ENCODE measurements at regions not wholly inside any gene's neighbourhood (a gene's known extent, or its start where the extent isn't known, plus 50 kb on each side); places are given as distances from the start of the nearest gene placed in this dataset.
"Not testable (repeated sequence)": the region's sequence is repeated elsewhere in the genome, so short reads cannot be mapped to it uniquely, and the experiment has no call there.

DNA sequence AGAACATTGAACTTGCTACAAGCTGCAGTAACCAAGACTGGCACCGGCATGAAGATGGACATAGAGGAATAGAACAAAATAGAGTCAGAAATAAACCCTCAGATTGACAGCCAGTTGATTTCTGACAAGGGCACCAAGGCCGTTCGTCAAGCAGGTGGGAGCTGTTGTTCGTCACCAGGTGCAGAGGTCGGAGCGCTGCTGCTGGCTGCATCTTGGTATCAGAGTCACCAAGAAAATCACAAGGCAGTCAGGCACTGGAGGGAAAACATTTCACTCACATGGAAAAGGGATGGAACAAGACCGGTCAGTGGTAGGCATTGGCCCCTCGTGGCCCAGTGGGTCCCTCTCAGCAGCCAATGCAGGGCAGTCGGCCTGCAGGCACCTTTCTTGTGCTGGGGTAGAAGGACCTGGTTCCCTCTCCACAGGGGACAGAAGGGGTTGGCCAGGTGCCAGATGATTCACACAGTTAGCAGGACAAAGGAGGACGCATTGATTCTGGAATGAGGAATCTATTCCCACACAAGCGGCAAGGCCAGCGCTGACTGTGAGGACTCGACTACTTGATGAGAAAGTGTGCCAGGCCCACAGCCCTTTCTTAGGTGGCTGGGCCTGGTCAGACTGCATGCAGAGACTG lies 115.8 kb upstream of the FGF3 start:
- DNase-seq: no peak

DNA sequence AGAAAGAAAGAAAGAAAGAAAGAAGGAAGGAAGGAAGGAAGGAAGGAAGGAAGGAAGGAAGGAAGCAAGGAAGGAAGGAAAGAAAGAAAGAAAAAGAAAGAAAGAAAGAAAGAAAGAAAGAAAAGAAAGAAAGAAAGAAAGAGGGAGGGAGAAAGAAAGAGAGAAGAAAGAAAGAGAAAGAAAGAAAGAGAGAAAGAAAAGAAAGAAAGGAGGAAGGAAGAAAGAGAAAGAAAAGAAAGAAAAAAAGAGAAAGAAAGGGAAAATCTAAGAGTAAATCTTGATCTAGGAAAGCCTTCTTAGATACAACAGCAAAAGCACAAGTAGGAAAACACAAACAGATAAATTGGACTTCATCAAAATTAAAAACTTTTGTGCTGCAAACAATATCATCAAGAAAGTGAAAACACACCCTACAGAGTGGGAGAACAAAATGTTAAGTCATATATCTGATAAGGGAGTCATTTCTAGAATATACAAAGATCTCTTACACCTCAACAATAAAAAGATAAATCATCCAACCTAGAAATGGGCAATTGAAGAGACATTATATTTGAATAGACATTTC lies 116.8 kb upstream of the FGF3 start:
- no peak for DNase-seq

DNA sequence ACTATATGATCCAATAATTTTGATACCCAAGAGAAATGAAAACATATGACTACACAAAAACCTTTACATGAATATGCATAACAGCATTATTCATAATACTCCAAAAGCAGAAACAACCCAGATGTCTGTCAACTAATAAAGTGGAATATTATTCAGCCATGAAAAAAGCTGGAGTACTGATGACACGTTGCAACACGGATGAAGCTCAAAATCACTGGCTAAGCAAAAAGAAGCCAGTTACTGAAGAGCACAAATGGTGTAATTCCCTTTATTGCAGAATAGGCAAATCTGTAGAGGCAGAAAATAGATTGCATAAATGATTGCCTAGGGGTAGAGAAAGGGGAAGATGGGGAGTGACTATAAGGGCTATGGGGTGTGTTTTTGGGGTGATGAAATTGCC lies 117.6 kb upstream of the FGF3 start:
- no peak for DNase-seq

DNA sequence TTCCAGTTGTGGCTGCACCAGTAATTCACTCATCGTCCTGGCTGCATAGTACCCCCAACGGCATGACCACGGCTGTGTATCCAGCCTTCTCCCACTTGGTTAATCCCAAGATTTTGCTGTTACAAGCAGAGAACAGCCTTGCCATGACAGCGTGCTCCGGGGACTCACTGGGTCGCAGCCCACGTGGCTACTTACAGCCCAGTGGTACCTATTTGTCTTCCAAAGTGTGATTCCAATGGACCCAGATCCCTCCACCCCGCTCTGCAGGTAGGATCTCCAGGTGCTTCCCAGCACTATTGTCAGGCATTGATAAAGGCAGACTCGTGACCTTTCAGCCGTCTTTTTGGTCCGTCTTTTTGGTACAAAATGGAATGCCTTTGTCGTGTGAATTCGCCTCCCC lies 119.0 kb upstream of the FGF3 start:
- no peak for DNase-seq

DNA sequence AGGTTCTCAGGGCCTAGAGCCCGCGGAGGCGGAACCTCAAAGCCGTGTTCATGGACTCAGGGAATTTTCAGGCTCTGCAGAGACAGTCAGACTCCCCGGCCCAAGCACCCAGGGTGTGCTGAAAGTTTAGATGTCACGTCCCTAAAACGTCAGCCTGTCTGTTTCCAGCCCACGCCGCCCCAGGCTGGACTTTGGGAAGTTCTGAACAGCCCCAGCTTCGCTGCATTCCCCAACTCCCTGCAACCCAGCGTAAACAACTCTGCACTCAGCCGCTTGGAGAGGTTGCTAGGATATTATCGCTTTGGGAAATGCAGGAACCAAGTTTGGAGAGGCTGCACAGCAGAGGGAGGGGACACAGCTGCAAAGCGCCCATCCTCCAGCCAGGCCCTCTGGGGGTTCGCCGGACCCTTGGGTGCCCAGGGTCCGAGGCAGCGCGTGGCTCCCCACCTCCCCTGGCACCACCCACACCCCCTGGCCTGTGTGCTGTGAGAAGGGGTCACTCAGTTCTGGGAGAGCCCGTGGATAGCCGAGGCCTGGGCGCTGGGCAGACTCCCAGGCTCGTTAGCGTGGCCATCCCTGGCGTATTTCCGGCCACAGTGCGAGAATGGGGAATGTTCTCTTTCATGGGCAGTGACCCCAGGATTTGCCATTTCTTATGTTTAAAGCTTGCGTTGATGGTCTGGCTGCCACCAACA lies 120.5 kb upstream of the FGF3 start:
- no peak for DNase-seq

DNA sequence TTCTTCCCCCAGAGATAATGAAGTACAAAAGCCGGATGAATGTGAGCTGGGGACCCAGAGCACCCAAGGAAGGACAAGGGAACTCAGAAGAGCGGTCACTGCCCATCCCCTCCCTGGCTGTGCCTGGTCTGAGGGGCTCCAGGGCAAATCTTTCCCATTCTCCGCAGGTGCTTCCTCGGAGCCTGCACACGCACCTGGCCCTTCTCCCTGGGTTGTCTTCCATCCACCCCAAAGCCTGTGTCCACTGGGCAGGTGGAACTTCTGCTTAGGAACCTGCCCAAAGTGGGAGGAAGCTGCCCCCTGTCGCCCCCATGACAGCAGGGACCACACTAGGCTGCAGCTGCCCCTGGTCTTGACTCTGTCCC lies 121.0 kb upstream of the FGF3 start:
- DNase-seq: no peak

DNA sequence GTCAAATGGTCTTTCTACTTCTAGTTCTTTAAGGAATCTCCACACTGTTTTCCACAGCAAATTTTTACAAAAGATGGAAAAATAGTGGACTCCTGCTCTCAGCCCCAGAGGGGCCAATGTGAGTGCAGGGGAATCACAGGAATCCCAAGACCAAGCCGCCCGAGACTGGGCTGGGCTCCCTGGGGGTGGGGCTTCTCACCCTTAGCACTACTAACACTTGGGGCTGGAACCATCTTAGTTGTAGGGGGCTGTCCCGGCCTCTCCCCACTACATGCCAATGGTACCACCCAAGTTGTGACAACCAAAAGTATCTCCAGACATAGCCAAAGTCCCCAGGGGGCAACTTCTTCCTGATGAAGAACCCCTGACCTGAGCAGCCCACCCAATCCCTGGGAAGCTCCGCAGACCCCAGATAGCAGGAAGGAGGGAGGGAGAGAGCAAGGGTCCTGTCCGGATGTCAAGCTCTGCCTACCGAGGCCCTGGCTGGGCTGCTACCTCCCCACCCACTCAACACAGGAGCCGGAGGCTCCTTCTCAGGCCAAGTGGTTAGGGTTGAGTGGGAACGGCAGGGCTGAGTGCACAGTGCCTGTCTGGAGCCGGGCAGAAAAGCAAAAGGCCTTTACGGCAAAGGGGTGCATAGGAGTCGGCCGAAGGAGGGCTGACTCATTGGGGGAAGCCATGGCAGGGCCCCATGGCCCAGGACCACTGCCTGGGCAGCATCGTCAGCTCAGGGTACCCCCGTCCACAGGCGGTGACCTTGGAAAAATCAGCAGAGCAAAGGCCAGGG lies 122.5 kb upstream of the FGF3 start:
- no peak for DNase-seq

DNA sequence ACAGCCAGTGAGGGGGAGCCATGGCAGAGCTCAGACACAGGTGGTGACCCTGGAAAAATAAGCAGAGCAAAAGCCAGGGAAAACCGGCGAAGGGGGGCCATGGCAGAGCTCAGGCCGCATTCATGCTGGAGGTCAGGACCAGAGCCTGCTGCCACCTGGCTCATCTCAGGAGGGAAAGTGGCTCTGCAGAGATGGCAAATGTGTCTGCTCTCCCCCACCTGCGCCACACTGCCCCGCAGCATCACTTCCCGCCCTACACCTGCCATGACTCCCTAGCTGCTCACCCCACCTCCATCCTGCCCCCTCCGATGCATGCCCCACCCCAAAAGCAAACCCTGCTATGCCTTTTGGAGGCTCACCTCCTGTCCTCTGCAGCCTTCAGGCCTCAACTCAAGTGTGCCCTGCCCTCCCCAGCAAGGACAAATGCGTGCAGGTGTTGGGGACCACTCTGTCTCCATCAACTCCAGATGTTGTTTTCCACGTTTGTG lies 123.2 kb upstream of the FGF3 start:
- DNase-seq: no peak

DNA sequence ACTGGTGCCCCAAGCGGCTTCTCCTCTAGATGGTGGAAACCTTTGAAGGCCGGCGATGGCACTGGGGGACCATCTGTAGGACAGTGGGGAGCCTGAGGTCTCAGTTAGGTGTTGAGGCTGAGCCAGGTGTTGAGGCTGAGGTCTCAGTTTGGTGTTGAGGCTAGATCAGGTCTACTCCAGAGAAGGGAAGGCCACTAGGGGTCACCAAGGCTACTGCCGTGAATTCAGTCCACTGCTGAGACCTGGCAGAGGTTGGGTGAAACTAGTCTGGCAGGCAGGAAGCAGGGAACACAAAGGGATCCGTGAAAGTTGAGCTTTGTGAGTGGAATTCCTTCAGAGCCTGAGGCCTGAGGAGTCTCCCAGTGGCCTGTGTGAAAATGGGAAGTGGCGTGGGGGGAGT lies 123.8 kb upstream of the FGF3 start:
- DNase-seq: no peak

DNA sequence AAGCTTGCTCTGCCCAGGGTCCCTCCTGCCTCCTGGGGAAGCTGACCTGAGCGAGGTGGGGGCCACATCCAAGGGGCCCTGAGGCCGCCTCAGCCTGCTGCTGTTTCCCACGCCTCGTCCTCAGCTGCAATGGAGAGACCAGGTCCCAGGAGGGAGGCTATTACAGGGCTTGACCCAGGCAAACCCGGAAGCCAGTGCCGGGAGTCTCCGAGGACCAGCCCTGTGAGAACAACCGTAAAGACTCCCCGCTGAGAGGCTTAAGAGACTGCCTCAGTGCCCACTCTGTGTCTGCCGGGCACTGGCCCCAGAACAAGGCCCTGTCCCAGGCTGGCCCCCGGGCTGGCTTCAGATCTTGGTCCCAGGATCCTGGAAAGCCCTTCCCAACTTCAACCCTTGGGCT lies 124.3 kb upstream of the FGF3 start:
- DNase-seq: no peak

DNA sequence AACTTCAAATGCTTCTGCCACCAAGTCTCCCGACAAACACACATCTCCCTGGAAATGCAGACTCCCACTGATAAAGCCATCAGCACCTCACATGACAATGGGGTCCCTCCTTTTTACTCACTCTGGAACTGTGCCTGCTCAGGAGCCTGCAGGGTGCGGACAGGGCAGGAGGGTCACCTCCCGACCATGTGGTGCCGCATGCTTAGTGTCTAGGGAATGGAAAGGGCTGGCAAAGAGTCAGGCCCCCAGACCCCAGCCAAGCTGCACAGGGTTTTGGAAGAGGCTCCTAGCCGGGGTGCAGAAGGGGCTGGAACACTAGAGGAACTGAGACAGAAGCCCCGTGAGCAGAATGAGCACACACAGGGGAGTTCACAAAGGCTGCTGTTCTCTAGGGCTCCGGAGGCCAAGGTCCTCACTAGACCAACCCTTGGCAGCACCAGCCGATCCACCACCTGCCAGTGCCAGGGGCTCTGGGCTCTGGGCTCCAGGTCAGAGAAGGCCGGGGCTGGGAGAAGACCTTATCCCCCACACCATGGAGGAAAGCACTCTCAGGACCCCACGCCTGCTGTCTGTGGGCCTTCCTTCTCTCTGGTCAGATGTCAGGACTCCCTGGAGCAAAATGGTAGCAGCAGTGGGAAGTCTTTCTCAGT lies 125.1 kb upstream of the FGF3 start:
- DNase-seq: no peak

DNA sequence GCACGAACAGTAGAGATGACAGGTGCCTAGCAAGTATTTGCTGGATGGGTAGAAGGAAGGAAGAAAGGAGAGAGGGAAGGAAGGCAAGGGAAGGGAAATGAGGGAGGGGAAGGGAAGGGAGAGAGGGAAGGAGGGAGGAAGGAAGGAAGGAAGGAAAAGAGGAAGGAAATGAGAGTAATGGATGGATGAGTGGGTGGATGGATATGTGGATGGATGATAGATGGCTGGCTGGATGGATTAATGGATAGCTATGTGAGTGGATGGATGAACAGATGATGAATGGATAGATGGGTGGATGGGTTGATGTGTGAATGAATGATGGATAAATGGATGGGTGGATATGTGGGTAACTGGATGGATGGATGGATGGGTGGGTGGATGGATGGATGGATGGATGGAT lies 125.9 kb upstream of the FGF3 start:
- no peak for DNase-seq

DNA sequence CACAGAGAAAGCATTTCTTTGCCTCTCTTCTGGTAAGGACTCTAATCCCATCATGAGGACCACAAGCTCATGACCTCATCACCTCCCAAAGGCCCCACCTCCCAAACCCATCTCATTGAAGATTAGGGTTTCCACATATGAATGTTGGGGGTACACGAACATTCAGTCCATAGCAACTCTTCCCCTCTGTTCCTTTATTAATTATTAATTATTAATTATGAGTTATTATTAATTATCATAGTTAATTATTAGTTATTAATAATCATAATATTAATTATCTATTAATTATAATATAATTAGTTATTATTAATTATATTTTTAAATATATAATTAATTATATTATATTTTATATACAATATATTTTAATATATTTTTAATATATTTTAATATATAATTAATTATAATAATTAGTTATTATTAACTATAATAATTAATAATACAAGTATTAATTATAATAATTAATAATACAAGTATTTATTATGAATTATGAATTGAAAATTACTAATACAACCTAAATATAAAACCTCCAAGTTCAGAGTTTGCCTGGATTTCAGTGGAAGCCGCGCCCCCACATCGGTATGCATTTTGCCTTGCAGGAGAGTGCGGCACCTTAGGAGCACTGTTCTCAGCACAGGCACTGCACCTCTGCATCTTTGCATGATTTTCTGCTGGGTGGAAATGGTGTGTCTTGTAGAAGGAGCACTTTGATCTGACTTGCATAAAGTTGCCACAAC lies 128.0 kb upstream of the FGF3 start:
- DNase-seq: no peak

DNA sequence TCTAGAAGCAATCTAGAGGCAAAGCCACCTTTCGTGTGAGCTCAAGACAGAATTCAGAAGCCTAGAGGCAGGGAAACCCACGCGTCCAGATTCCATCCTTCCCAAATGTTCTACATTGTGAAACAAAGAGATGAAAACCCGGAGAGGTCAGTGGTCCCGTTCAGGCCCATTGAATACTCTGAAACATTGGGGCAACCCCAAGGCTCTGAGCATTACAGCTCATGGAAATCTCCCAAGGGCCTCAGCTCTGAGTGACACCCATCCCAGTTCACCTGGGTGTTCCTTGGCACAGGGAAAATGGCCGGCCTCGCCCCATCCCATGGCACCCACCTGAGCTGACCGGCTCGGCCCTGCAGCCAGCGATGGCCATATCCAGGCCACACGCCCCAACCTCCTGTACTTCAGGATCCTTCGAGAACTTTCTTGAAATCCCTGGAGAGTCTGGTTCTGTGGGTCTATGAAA lies 128.6 kb upstream of the FGF3 start:
- no peak for DNase-seq

DNA sequence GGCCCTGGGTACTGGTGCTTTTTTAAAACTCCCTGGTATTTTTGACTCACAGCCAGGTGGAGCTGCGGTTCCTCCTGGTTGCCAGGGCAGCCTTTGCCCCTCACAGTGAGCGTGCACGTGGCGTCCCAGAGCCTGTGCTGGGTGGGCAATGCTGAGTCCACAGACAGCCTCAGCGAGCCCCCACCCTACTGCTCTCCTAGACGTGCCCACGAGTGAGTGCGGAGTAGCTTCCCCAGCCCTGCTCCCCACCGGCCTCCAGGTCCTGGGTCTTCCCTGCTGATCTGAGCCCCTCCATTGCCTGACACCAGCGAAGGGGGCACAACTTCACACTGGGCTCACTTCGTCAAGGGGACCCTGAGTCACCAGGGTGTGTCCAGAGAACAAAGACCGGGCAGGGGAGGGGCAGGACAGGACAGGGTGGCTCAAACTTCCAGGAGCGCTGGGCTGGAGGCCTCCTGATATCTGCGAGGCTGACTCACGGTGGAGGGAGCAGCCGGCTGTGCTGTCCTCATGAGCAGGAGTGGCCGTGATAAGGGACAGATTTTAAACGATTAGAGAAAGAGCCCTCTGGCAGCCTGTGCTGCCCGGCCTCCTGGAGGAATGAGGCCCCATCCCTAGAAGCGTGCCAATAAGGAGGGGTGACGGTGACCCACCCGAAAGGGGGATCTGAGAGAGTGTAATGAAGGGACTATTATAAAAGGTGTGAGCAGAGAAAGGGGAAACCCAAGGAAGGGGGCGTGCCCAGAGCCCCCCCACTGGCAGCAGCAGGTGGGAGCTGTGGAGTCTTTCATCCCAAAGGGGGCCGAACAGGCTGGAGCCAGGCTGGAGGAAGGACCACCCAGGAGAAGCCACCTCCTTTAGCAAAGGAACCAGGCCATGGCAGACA lies 129.3 kb upstream of the FGF3 start:
- DNase-seq: no peak

DNA sequence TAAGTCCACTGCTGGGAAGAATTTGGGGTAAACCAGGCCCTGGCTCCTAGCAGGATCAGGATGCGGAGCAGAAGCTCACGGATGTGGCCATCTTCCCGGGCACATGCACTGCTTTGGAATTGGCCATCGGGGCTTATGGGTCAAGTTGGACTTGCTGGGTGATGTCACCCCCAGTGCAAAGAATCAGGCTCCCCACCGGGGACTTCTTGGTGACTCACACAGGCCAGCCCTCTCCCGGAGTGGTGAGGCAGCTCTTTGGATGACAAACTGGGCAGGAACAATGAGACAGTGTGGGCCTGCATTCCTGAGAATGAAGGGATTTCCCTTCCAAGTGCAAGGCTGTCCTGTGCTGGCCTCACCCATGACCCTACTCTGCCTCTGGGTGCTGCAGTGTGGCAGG lies 128.8 kb upstream of the ANO1 start:
- no peak for DNase-seq

DNA sequence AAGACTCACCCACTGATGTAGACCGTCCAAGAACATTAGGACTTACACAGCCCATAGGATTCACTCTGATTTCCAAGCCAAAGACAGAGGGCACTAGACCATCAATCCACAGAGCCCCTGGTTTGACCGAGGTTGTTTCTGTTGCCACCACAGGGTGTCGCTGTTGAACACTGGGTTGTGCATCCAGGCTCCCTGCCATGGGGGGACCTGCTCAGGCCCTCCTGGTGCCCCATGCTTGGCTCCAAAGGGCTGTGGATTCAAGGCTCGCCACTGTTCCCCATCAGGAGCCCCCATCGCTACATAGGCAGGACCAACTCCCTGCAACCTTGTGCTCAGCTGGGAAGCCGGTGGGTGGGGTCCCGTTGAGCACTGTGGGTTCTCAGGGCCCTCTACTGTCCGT lies 128.0 kb upstream of the ANO1 start:
- no peak for DNase-seq

DNA sequence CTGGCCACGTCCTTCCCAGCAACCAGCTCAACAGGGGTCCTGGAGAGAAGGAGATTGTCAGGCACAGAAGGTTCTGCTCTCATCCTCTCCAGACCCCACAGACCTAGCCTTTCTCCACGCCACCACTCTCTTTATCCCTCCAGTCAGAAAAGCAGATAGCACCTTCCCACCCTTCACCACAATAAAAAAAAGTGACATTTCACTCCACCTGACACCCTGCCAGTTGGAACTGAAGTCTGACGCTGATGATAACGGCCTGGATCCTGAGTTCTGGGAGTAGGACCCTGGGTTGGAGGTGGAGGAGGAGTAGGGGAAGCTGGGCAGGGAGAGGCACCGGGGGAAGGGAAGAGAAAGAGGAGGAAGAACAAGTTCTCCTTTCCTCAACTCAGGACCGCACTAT lies 127.5 kb upstream of the ANO1 start:
- DNase-seq: no peak

DNA sequence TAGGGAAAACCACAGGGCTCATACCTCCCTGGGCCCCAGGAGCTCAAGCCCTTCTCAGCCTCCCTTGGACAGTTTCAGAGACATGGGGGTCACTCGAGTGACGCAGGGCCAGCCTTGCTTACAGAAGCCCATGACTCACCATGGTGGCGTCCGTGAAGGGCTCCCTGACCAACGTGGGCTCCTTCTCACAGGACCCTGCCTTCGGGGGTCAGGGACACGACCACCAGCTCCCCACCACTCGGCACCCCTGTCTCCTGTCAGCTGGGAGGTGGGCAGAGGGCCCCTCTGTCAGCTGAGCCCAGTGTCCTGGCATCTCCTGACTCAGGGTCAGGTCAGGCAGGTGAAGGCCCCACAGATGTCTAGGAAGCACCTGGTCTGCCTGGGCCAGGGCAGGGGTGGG lies 126.3 kb upstream of the ANO1 start:
- no peak for DNase-seq

DNA sequence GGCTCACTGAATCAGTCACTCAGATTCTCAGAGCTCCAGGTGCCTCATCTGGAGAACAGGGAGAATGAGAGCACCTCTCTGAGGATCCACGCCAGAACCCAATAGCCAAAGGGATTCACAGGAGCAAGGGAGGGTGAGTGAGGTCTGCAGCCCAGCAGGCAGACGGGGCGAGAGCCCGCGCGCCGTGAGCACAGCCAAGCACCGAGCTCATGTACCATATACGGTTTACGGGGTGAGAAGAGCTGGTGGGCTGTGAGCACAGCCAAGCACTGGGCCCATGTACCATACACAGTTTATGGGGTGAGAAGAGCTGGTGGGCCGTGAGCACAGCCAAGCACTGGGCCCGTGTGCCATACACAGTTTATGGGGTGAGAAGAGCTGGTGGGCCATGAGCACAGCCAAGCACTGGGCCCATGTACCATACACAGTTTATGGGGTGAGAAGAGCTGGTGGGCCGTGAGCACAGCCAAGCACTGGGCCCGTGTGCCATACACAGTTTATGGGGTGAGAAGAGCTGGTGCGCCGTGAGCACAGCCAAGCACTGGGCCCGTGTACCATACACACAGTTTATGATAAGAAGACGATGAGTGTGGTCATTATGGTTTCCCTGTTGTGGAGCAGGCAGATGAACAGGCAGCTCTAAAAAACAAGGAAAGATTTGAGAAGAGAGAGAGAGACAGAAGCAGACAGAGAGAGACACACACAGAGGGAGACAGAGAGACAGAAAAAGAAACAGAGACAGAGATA lies 125.7 kb upstream of the ANO1 start:
- DNase-seq: not testable (repeated sequence)

DNA sequence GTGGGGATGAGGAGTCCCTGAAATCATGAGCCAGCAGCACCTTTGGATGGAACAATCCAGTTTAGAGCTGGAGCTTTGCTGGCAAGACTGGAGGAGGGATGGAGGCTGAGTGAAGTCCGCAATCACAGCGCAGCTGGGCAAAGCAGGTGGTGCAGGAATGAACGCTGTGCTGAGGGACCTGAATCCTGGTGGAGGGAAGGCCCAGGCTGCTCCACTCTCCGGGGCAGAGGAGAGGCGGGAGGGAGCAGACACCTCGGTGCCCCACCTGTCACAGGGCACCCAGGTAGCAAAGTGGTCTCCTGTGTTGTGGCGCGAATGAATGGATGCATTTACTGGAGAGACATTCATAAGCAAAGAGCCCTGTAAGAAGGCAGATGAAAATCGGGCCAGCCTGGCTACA lies 124.8 kb upstream of the ANO1 start:
- DNase-seq: no peak

Data from NCI-H2029 (cell line).